ENCODE measurements at regions not wholly inside any gene's neighbourhood (a gene's known extent, or its start where the extent isn't known, plus 50 kb on each side); places are given as distances from the start of the nearest gene placed in this dataset.

GRCh38 chr4:124449881-124450280 is 262.7 kb downstream of the ANKRD50 start:
- H2BK12ac ChIP-seq (ENCODE audit: low read length), result no peak overlapping the region
- H3K9ac ChIP-seq (ENCODE audit: low read depth, low read length, poor library complexity), result no peak overlapping the region
- H3K27me3 ChIP-seq (ENCODE audit: control insufficient read depth in 3 of 3, insufficient read depth in 3 of 3, low read depth in 1 of 3, low read length in 3 of 3), result no peaks in the 10 kb centered on the region
- no peak for DNase-seq (ENCODE audit: low spot score)
- no peaks in the 10 kb centered on the region for H3K36me3 ChIP-seq (replicated peaks in 1 of 2; ENCODE audit: control insufficient read depth in 2 of 2, insufficient read depth in 2 of 2, low read length in 2 of 2)
- H3K4ac ChIP-seq (ENCODE audit: low read length), result no peak overlapping the region
- H3K4me1 ChIP-seq (ENCODE audit: control insufficient read depth in 2 of 2, insufficient read depth in 1 of 2, low read depth in 1 of 2, low read length in 2 of 2), result peaks cover 0 to 5% of the 10 kb centered on the region in 2 donors
- no peak overlapping the region for H2AFZ ChIP-seq (ENCODE audit: low read length)
- no peak overlapping the region for H2AK5ac ChIP-seq (ENCODE audit: low read depth, low read length)
- no peak overlapping the region for H3K14ac ChIP-seq (ENCODE audit: low read length)
- no peak overlapping the region for H2BK5ac ChIP-seq (ENCODE audit: low read length)
- H2BK120ac ChIP-seq (ENCODE audit: low read depth, low read length), result no peak overlapping the region
- no peak overlapping the region for H3K18ac ChIP-seq (ENCODE audit: low read length)
- H3K4me2 ChIP-seq (ENCODE audit: insufficient read depth, low read length, poor library complexity, severe bottlenecking), result no peak overlapping the region
- H3K23ac ChIP-seq (ENCODE audit: low read depth, low read length, poor library complexity), result no peak overlapping the region
- H2BK15ac ChIP-seq (ENCODE audit: low read length), result no peak overlapping the region
- no peak overlapping the region for H3K27ac ChIP-seq (replicated peaks; ENCODE audit: low read length)
- no CpG with 5 or more reads among the region's 1 CpG for WGBS, 2 donors (ENCODE audit: extremely low coverage in 2 of 2, insufficient read length in 2 of 2, insufficient replicate concordance in 1 of 2)
- no peak overlapping the region for H4K8ac ChIP-seq (ENCODE audit: low read depth, low read length)
- no peaks in the 10 kb centered on the region for H3K79me1 ChIP-seq (ENCODE audit: low read depth, low read length)
- H3K4me3 ChIP-seq (ENCODE audit: low read length in 2 of 2), result no peak overlapping the region
- no peak overlapping the region for H4K91ac ChIP-seq (ENCODE audit: low read depth, low read length, poor library complexity)
- H3K9me3 ChIP-seq (replicated peaks in 1 of 2; ENCODE audit: control insufficient read depth in 2 of 2, insufficient read depth in 1 of 2, low read depth in 1 of 2, low read length in 2 of 2), result peaks cover 9% of the 10 kb centered on the region in 2 donors

DNA sequence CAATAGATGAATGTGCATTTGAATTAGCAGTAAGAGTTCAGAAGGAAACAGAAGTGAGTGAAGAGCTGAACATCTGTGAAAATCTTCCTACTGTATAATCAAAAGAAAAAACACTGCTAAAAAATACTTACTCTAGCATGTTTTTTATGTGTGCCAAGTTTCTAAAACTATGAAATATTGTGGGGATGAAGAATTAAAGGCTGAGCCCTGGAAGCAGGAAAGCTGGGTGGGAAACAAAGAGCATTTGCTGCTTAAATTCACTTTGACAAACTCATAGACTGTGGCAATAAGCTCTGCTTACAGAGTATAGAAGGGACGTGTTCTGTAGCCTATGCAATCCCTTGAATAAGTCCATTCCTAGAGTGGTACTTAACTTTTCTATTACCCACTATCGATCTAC is 261.7 kb downstream of the ANKRD50 start:
- H2BK12ac ChIP-seq (ENCODE audit: low read length), result no peak overlapping the region
- H3K9ac ChIP-seq (ENCODE audit: low read depth, low read length, poor library complexity), result no peak overlapping the region
- H2BK5ac ChIP-seq (ENCODE audit: low read length), result no peak overlapping the region
- no peak overlapping the region for H2AK5ac ChIP-seq (ENCODE audit: low read depth, low read length)
- H2BK120ac ChIP-seq (ENCODE audit: low read depth, low read length), result no peak overlapping the region
- H4K8ac ChIP-seq (ENCODE audit: low read depth, low read length), result no peak overlapping the region
- H2BK15ac ChIP-seq (ENCODE audit: low read length), result no peak overlapping the region
- H2AFZ ChIP-seq (ENCODE audit: low read length), result peak overlapping the region; percentile 63
- no peak overlapping the region for H3K4me3 ChIP-seq (ENCODE audit: low read length in 2 of 2)
- H3K4ac ChIP-seq (ENCODE audit: low read length), result no peak overlapping the region
- H3K4me2 ChIP-seq (ENCODE audit: insufficient read depth, low read length, poor library complexity, severe bottlenecking), result no peak overlapping the region
- H4K91ac ChIP-seq (ENCODE audit: low read depth, low read length, poor library complexity), result no peak overlapping the region
- no peak overlapping the region for H3K14ac ChIP-seq (ENCODE audit: low read length)
- H3K23ac ChIP-seq (ENCODE audit: low read depth, low read length, poor library complexity), result no peak overlapping the region
- peaks cover 3 to 4% of the 10 kb centered on the region in 2 donors for H3K9me3 ChIP-seq (replicated peaks in 1 of 2; ENCODE audit: control insufficient read depth in 2 of 2, insufficient read depth in 1 of 2, low read depth in 1 of 2, low read length in 2 of 2)
- peaks cover 0 to 5% of the 10 kb centered on the region in 2 donors for H3K4me1 ChIP-seq (ENCODE audit: control insufficient read depth in 2 of 2, insufficient read depth in 1 of 2, low read depth in 1 of 2, low read length in 2 of 2)
- no peak for DNase-seq (ENCODE audit: low spot score)
- H3K27me3 ChIP-seq (ENCODE audit: control insufficient read depth in 3 of 3, insufficient read depth in 3 of 3, low read depth in 1 of 3, low read length in 3 of 3), result no peaks in the 10 kb centered on the region
- H3K27ac ChIP-seq (replicated peaks; ENCODE audit: low read length), result no peak overlapping the region
- H3K18ac ChIP-seq (ENCODE audit: low read length), result no peak overlapping the region
- WGBS, 2 donors (ENCODE audit: extremely low coverage in 2 of 2, insufficient read length in 2 of 2, insufficient replicate concordance in 1 of 2), result no CpG with 5 or more reads among the region's 2 CpGs
- H3K79me1 ChIP-seq (ENCODE audit: low read depth, low read length), result no peaks in the 10 kb centered on the region
- H3K36me3 ChIP-seq (replicated peaks in 1 of 2; ENCODE audit: control insufficient read depth in 2 of 2, insufficient read depth in 2 of 2, low read length in 2 of 2), result no peaks in the 10 kb centered on the region

GRCh38 chr4:124454772-124455270 is 257.7 kb downstream of the ANKRD50 start:
- Histone ChIP-seq H3K9ac (ENCODE audit: low read depth, low read length, poor library complexity) (no peak overlapping the region), H2BK15ac (ENCODE audit: low read length) (no peak overlapping the region), H2BK12ac (ENCODE audit: low read length) (no peak overlapping the region), H2BK120ac (ENCODE audit: low read depth, low read length) (no peak overlapping the region), H2AK5ac (ENCODE audit: low read depth, low read length) (no peak overlapping the region), H4K8ac (ENCODE audit: low read depth, low read length) (no peak overlapping the region), H3K18ac (ENCODE audit: low read length) (no peak overlapping the region), H3K4ac (ENCODE audit: low read length) (no peak overlapping the region), H2BK5ac (ENCODE audit: low read length) (no peak overlapping the region), H2AFZ (ENCODE audit: low read length) (no peak overlapping the region), H3K14ac (ENCODE audit: low read length) (no peak overlapping the region), H3K36me3 (replicated peaks in 1 of 2; ENCODE audit: control insufficient read depth in 2 of 2, insufficient read depth in 2 of 2, low read length in 2 of 2) (no peaks in the 10 kb centered on the region), H3K4me1 (ENCODE audit: control insufficient read depth in 2 of 2, insufficient read depth in 1 of 2, low read depth in 1 of 2, low read length in 2 of 2) (peaks cover 1 to 12% of the 10 kb centered on the region in 2 donors), H4K91ac (ENCODE audit: low read depth, low read length, poor library complexity) (no peak overlapping the region), H3K27me3 (ENCODE audit: control insufficient read depth in 3 of 3, insufficient read depth in 3 of 3, low read depth in 1 of 3, low read length in 3 of 3) (no peaks in the 10 kb centered on the region), H3K79me1 (ENCODE audit: low read depth, low read length) (no peaks in the 10 kb centered on the region), H3K4me3 (ENCODE audit: low read length in 2 of 2) (no peak overlapping the region), H3K4me2 (ENCODE audit: insufficient read depth, low read length, poor library complexity, severe bottlenecking) (no peak overlapping the region), H3K23ac (ENCODE audit: low read depth, low read length, poor library complexity) (no peak overlapping the region), H3K27ac (replicated peaks; ENCODE audit: low read length) (no peak overlapping the region), H3K9me3 (replicated peaks in 1 of 2; ENCODE audit: control insufficient read depth in 2 of 2, insufficient read depth in 1 of 2, low read depth in 1 of 2, low read length in 2 of 2) (no peaks in the 10 kb centered on the region)
- DNase-seq (ENCODE audit: low spot score), result no peak
- no CpG with 5 or more reads among the region's 2 CpGs for WGBS, 2 donors (ENCODE audit: extremely low coverage in 2 of 2, insufficient read length in 2 of 2, insufficient replicate concordance in 1 of 2)

DNA sequence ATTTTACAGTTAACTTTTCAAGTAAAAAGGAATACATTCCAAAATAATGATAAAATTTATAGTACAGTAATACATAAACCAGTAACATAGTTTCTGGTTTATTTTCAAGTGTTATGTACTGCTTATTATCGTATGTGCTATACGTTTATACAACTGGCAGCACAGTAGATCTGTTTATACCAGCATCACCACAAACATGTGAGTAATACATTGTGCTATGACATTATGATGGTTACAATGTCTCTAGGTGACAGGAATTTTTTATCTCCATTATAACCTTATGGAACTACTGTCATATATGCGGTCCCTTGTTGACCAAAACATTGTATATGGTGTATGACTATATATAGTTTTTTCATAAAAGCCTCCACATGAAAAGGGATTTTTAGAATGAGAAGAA is 256.9 kb downstream of the ANKRD50 start:
- Histone ChIP-seq H3K4me3 (ENCODE audit: low read length in 2 of 2) (no peak overlapping the region), H3K79me1 (ENCODE audit: low read depth, low read length) (no peaks in the 10 kb centered on the region), H2BK5ac (ENCODE audit: low read length) (no peak overlapping the region), H3K18ac (ENCODE audit: low read length) (no peak overlapping the region), H2BK15ac (ENCODE audit: low read length) (no peak overlapping the region), H3K9me3 (replicated peaks in 1 of 2; ENCODE audit: control insufficient read depth in 2 of 2, insufficient read depth in 1 of 2, low read depth in 1 of 2, low read length in 2 of 2) (no peaks in the 10 kb centered on the region), H3K4ac (ENCODE audit: low read length) (no peak overlapping the region), H2BK12ac (ENCODE audit: low read length) (no peak overlapping the region), H4K91ac (ENCODE audit: low read depth, low read length, poor library complexity) (no peak overlapping the region), H3K23ac (ENCODE audit: low read depth, low read length, poor library complexity) (no peak overlapping the region), H3K27me3 (ENCODE audit: control insufficient read depth in 3 of 3, insufficient read depth in 3 of 3, low read depth in 1 of 3, low read length in 3 of 3) (no peaks in the 10 kb centered on the region), H3K14ac (ENCODE audit: low read length) (no peak overlapping the region), H2AK5ac (ENCODE audit: low read depth, low read length) (no peak overlapping the region), H3K9ac (ENCODE audit: low read depth, low read length, poor library complexity) (no peak overlapping the region), H3K4me2 (ENCODE audit: insufficient read depth, low read length, poor library complexity, severe bottlenecking) (no peak overlapping the region), H3K4me1 (ENCODE audit: control insufficient read depth in 2 of 2, insufficient read depth in 1 of 2, low read depth in 1 of 2, low read length in 2 of 2) (peaks cover 1 to 9% of the 10 kb centered on the region in 2 donors), H2AFZ (ENCODE audit: low read length) (no peak overlapping the region), H3K36me3 (replicated peaks in 1 of 2; ENCODE audit: control insufficient read depth in 2 of 2, insufficient read depth in 2 of 2, low read length in 2 of 2) (no peaks in the 10 kb centered on the region), H3K27ac (replicated peaks; ENCODE audit: low read length) (no peak overlapping the region), H2BK120ac (ENCODE audit: low read depth, low read length) (no peak overlapping the region), H4K8ac (ENCODE audit: low read depth, low read length) (no peak overlapping the region)
- no peak for DNase-seq (ENCODE audit: low spot score)
- WGBS, 2 donors (ENCODE audit: extremely low coverage in 2 of 2, insufficient read length in 2 of 2, insufficient replicate concordance in 1 of 2), result no CpG with 5 or more reads among the region's 3 CpGs
